Peyer's patch (tissue), 4 donors: ENCODE measurements at regions not wholly inside any gene's neighbourhood (a gene's known extent, or its start where the extent isn't known, plus 50 kb on each side); places are given as distances from the start of the nearest gene placed in this dataset.

Experiments
- POLR2A ChIP-seq, 2 donors: fragments of 450-650 bp; IDR thresholded peaks; one replicate each; pipeline ENCODE4 v1.5.1; 2017; ENCODE audit warnings: antibody characterized with exemption in 2 of 2, mild to moderate bottlenecking in 2 of 2, moderate library complexity in 2 of 2
- TF ChIP-seq, protein P1 (sequence below), 6 experiments: fragments of 450-650 bp in 4 of 6; fragments of 200-600 bp in 2 of 6; sonication (generic) in 1 of 6; IDR thresholded peaks; one replicate each; pipeline ENCODE4 v1.5.1; 2017 to 2019; ENCODE audit warnings: antibody characterized with exemption in 6 of 6, mild to moderate bottlenecking in 3 of 6, moderate library complexity in 1 of 6

- TF ChIP-seq, protein P1, sequence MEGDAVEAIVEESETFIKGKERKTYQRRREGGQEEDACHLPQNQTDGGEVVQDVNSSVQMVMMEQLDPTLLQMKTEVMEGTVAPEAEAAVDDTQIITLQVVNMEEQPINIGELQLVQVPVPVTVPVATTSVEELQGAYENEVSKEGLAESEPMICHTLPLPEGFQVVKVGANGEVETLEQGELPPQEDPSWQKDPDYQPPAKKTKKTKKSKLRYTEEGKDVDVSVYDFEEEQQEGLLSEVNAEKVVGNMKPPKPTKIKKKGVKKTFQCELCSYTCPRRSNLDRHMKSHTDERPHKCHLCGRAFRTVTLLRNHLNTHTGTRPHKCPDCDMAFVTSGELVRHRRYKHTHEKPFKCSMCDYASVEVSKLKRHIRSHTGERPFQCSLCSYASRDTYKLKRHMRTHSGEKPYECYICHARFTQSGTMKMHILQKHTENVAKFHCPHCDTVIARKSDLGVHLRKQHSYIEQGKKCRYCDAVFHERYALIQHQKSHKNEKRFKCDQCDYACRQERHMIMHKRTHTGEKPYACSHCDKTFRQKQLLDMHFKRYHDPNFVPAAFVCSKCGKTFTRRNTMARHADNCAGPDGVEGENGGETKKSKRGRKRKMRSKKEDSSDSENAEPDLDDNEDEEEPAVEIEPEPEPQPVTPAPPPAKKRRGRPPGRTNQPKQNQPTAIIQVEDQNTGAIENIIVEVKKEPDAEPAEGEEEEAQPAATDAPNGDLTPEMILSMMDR (IDR thresholded peaks at IDR 0.05) = no peak
- no peak for TF ChIP-seq POLR2A (IDR thresholded peaks at IDR 0.05)
Measured at GRCh38 chr20:50290808-50291207, 100.2 kb downstream of the CEBPB start.
